IMR-90 (cell line): ENCODE measurements at regions not wholly inside any gene's neighbourhood (a gene's known extent, or its start where the extent isn't known, plus 50 kb on each side); places are given as distances from the start of the nearest gene placed in this dataset.

Experiments
- ATAC-seq: fragments of 200-7000 bp; cut with Tn5 transposase; 2 replicates; pipeline ENCODE4 v1.9.1; 2020; ENCODE audit warnings: low read depth, mild to moderate bottlenecking, moderate library complexity
- BruUV-seq: library from RNA; stranded (reverse); fragments of 400-500 nt; replicated peaks from 2 replicates; lab custom pipeline; 2021; lab: Mats Ljungman, UMichigan
- CTCF ChIA-PET: fragments of 300-600 bp; formaldehyde crosslinking; extraction: SDS; loops from one replicate; lab custom pipeline; 2021; ENCODE audit warnings: antibody characterized with exemption; lab: Yijun Ruan, JAX
- POLR2A ChIA-PET: fragments of 300-600 bp; sonication (Branson Sonifier 250); formaldehyde crosslinking; loops from one replicate; lab custom pipeline; 2022; ENCODE audit warnings: antibody characterized with exemption; ENCODE audit not compliant: unreplicated experiment; lab: Charles Lee
- DNase-seq: peaks from one replicate; pipeline ENCODE4 v3.0.0; 2013
- H2AFZ ChIP-seq: replicated peaks from 2 replicates; pipeline ENCODE3; 2013; ENCODE audit warnings: low read length, mild to moderate bottlenecking; ENCODE audit not compliant: poor library complexity
- H2AK5ac ChIP-seq: 2 replicates; pipeline ENCODE4 v1.6.1; 2013; ENCODE audit warnings: low read depth, low read length, inconsistent platforms
- H2AK9ac ChIP-seq: replicated peaks from 2 replicates; pipeline ENCODE3; 2013; ENCODE audit warnings: mild to moderate bottlenecking, low read depth, low read length, moderate library complexity; ENCODE audit not compliant: poor library complexity
- H2BK120ac ChIP-seq: 2 replicates; pipeline ENCODE4 v1.6.1; 2013; ENCODE audit warnings: low read depth, low read length, inconsistent platforms
- H2BK15ac ChIP-seq: 3 replicates; pipeline ENCODE4 v1.6.1; 2013; ENCODE audit warnings: low read depth, low read length, inconsistent platforms
- H2BK20ac ChIP-seq: 2 replicates; pipeline ENCODE4 v1.6.1; 2013; ENCODE audit warnings: low read depth, mild to moderate bottlenecking, inconsistent platforms, low read length, moderate library complexity
- H2BK5ac ChIP-seq: 2 replicates; pipeline ENCODE4 v1.6.1; 2013; ENCODE audit warnings: mild to moderate bottlenecking, low read depth, low read length, inconsistent platforms; ENCODE audit not compliant: poor library complexity, severe bottlenecking
- H3K14ac ChIP-seq: replicated peaks from 2 replicates; pipeline ENCODE4 v1.6.1; 2013; ENCODE audit warnings: low read depth, low read length, inconsistent platforms
- H3K18ac ChIP-seq: 2 replicates; pipeline ENCODE4 v1.6.1; 2013; ENCODE audit warnings: low read depth, low read length, control low read depth
- H3K23ac ChIP-seq: 2 replicates; pipeline ENCODE4 v1.6.1; 2013; ENCODE audit warnings: low read depth, low read length, inconsistent platforms
- H3K27ac ChIP-seq: 2 replicates; pipeline ENCODE4 v1.5.1; 2013; ENCODE audit warnings: mild to moderate bottlenecking, control low read depth, low read length; ENCODE audit not compliant: insufficient read depth
- H3K27me3 ChIP-seq: 2 replicates; pipeline ENCODE4 v1.6.1; 2013; ENCODE audit warnings: low read length; ENCODE audit not compliant: control insufficient read depth, insufficient read depth
- H3K36me3 ChIP-seq: 2 replicates; pipeline ENCODE4 v1.6.1; 2013; ENCODE audit warnings: low read length, mixed read lengths; ENCODE audit not compliant: control insufficient read depth, insufficient read depth
- H3K4ac ChIP-seq: 2 replicates; pipeline ENCODE4 v1.6.1; 2013; ENCODE audit warnings: low read depth, low read length, inconsistent platforms
- H3K4me1 ChIP-seq: 2 replicates; pipeline ENCODE4 v1.6.1; 2013; ENCODE audit warnings: low read length, mixed read lengths; ENCODE audit not compliant: control insufficient read depth, insufficient read depth
- H3K4me2 ChIP-seq: 2 replicates; pipeline ENCODE4 v1.6.1; 2013; ENCODE audit warnings: low read depth, mild to moderate bottlenecking, control low read depth, low read length, moderate library complexity
- H3K4me3 ChIP-seq: 2 replicates; pipeline ENCODE4 v1.5.1; 2013; ENCODE audit warnings: low read depth, mild to moderate bottlenecking, control low read depth, low read length, moderate library complexity; ENCODE audit not compliant: insufficient read depth
- H3K56ac ChIP-seq: 2 replicates; pipeline ENCODE4 v1.6.1; 2013; ENCODE audit warnings: low read length, inconsistent platforms; ENCODE audit not compliant: insufficient read depth; ENCODE audit errors: extremely low read depth
- H3K79me1 ChIP-seq, 2 experiments: 2 replicates each; pipeline ENCODE4 v1.6.1; 2013; ENCODE audit warnings: low read length in 2 of 2, inconsistent platforms in 1 of 2, low read depth in 1 of 2
- H3K9ac ChIP-seq: 2 replicates; pipeline ENCODE4 v1.6.1; 2013; ENCODE audit warnings: low read depth, low read length, control low read depth
- H3K9me1 ChIP-seq: 2 replicates; pipeline ENCODE4 v1.6.1; 2013; ENCODE audit warnings: low read length, inconsistent platforms; ENCODE audit not compliant: insufficient read depth
- H3K9me3 ChIP-seq: 2 replicates; pipeline ENCODE4 v1.6.1; 2013; ENCODE audit warnings: low read length; ENCODE audit not compliant: control insufficient read depth, insufficient read depth
- H4K20me1 ChIP-seq: 2 replicates; pipeline ENCODE4 v1.6.1; 2013; ENCODE audit warnings: low read length, inconsistent platforms; ENCODE audit not compliant: insufficient read depth
- H4K5ac ChIP-seq: 2 replicates; pipeline ENCODE4 v1.6.1; 2013; ENCODE audit warnings: mild to moderate bottlenecking, low read depth, low read length, control low read depth
- H4K8ac ChIP-seq, 2 experiments: 2 replicates each; pipeline ENCODE4 v1.6.1; 2013; ENCODE audit warnings: low read depth in 2 of 2, low read length in 2 of 2, control low read depth in 1 of 2, inconsistent platforms in 1 of 2
- H4K91ac ChIP-seq: 2 replicates; pipeline ENCODE4 v1.6.1; 2013; ENCODE audit warnings: low read depth, low read length, inconsistent platforms; ENCODE audit not compliant: insufficient read depth
- FOS ChIP-seq: fragments of 150-350 bp; IDR thresholded peaks from 2 replicates; pipeline ENCODE4 v1.6.1; 2016; ENCODE audit warnings: low read depth, low read length
- MXI1 ChIP-seq: IDR thresholded peaks from 2 replicates; pipeline ENCODE4 v1.6.1; 2012; ENCODE audit warnings: low read depth, mild to moderate bottlenecking, low read length, moderate library complexity, borderline replicate concordance
- POLR2A ChIP-seq: IDR thresholded peaks from 2 replicates; pipeline ENCODE4 v1.6.1; 2012; ENCODE audit warnings: mild to moderate bottlenecking, low read depth, low read length
- WGBS, 2 experiments: methylation state at CpG; one replicate each; pipeline versions ENCODE4 v1.1.5 to v1.1.7; 2013; ENCODE audit warnings: missing lambda C conversion rate in 2 of 2; ENCODE audit not compliant: insufficient read length in 1 of 2; ENCODE audit errors: extremely low coverage in 2 of 2; 5-methylcytosine and 5-hydroxymethylcytosine counted together
- dilution Hi-C: fragments of 300-500 bp; cut with HindIII; formaldehyde crosslinking; loops from one replicate; pipeline ENCODE4 v1.14.3; 2018; ENCODE audit warnings: low sequenced_read_pairs; ENCODE audit not compliant: unreplicated experiment
- in situ Hi-C: fragments of 300-500 bp; cut with MboI; formaldehyde crosslinking; loops from 3 replicates; pipeline ENCODE4 v1.14.3; 2019; ENCODE audit warnings: low sequenced_read_pairs, inconsistent platforms, mixed read lengths
- intact Hi-C: fragments of 100-400 bp; cut with micrococcal nuclease; formaldehyde crosslinking; loops from 2 replicates; pipeline ENCODE4 v1.10.0; 2022

DNA sequence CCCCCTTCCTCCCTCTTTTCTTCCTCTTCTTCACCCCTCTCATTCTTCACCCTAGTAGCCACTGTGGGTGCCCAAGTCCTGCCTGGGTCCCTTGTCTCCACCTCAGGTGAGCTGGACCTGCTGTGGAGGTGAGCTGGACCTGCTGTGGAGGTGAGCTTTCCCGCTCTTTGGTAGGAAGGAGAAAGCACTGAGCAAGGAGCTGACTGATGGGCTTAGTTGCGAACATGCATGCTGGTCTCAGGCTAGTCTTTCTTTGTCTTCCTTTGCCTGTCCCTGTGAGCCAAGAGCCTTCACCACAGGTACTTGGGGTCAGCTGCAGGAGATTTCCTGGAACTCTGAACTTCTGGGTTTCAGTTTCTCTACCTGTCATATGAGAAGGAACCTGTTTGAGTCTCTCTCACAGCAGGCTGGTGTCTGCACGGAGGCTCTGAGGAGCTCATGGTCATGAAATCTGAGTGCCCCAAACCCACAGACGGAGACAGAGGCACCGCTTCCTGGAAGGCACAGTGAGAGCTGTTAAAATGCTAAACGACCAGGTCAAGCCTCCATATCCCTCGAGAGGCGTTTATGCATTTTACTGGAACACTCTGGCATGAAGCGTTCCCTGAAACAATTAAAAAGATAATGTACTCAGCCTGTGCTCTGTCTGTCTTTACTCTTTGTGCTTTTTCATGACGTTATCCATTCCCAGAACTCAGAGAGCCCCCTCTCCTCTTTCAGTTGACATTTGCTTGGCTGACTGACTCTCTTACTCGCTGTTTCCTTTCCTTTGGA lies 69.5 kb downstream of the RHOU start:
- Histone ChIP-seq H3K9ac (no peak overlapping the region), H4K91ac (no peak overlapping the region), H2BK15ac (no peak overlapping the region), H2AK9ac (no peak overlapping the region), H3K9me1 (no peaks in the 10 kb centered on the region), H3K4me1 (peaks cover 3% of the 10 kb centered on the region; the same call in 1 of the 2 replicates), H2BK120ac (no peak overlapping the region), H3K27me3 (peaks cover 6% of the 10 kb centered on the region), H3K18ac (no peak overlapping the region), H2BK20ac (no peak overlapping the region), H3K56ac (no peak overlapping the region), H4K8ac (no peak overlapping the region), H4K20me1 (no peaks in the 10 kb centered on the region), H3K36me3 (no peaks in the 10 kb centered on the region), H3K23ac (no peak overlapping the region), H3K27ac (no peak overlapping the region), H2AK5ac (no peak overlapping the region), H3K4me2 (no peak overlapping the region), H4K5ac (no peak overlapping the region), H3K14ac (no peak overlapping the region), H3K79me1 (no peaks in the 10 kb centered on the region), H2AFZ (no peak overlapping the region), H3K4ac (no peak overlapping the region), H2BK5ac (no peak overlapping the region), H3K4me3 (no peak overlapping the region), H3K9me3 (no peaks in the 10 kb centered on the region)
- DNase-seq (no peak), ATAC-seq (no peak)
- no CpG with 5 or more reads among the region's 11 CpGs for whole genome bisulfite sequencing, 2 experiments
- POLR2A ChIA-PET: no interaction called here
- BruUV-seq: no TSS peak
- dilution Hi-C loops (no loop called here), in situ Hi-C loops (no loop called here), intact Hi-C loops (no loop called here)
- CTCF ChIA-PET: no interaction called here
- TF ChIP-seq MXI1 (no peak), POLR2A (no peak), FOS (no peak)
